ENCODE measurements at regions not wholly inside any gene's neighbourhood (a gene's known extent, or its start where the extent isn't known, plus 50 kb on each side); places are given as distances from the start of the nearest gene placed in this dataset.

DNA sequence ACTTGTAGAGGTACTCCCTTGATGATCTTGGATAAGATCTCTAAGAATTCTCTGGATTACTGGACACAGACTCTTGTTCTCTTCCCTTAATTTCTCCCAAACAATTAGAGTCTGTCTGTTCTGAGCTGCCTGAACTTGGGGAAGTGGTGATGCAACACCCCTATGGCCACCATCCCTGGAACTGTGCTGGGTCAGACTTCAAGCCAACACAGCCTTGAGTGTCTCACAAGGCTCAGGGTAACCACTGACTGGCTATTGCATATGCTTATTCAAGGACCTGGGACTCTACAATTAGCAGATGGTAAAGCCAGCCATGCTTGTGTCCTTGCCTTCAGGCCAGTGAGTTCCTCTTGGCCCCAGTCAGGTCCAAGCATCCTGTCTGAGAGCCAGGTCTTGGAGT lies 504.5 kb downstream of the MAN2A1 start:
- TF ChIP-seq, protein P1, sequence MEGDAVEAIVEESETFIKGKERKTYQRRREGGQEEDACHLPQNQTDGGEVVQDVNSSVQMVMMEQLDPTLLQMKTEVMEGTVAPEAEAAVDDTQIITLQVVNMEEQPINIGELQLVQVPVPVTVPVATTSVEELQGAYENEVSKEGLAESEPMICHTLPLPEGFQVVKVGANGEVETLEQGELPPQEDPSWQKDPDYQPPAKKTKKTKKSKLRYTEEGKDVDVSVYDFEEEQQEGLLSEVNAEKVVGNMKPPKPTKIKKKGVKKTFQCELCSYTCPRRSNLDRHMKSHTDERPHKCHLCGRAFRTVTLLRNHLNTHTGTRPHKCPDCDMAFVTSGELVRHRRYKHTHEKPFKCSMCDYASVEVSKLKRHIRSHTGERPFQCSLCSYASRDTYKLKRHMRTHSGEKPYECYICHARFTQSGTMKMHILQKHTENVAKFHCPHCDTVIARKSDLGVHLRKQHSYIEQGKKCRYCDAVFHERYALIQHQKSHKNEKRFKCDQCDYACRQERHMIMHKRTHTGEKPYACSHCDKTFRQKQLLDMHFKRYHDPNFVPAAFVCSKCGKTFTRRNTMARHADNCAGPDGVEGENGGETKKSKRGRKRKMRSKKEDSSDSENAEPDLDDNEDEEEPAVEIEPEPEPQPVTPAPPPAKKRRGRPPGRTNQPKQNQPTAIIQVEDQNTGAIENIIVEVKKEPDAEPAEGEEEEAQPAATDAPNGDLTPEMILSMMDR (IDR thresholded peaks at IDR 0.05), result no peak
- TF ChIP-seq POLR2A (IDR thresholded peaks at IDR 0.05), result no peak

Measured in uterus (tissue), 2 donors.